ENCODE measurements at regions not wholly inside any gene's neighbourhood (a gene's known extent, or its start where the extent isn't known, plus 50 kb on each side); places are given as distances from the start of the nearest gene placed in this dataset.

GRCh38 chr1:34418166-34418565 lies 241.5 kb downstream of the C1orf94 start:
- TF ChIP-seq NR3C1 (CRISPR knock-in tag; IDR thresholded peaks at IDR 0.05) (no peak), CTCF (IDR thresholded peaks at IDR 0.05 in 2 of 3, conservative IDR thresholded peaks at IDR 0.05 in 1 of 3; ENCODE audit: insufficient read depth in 2 of 3, low read depth in 1 of 3, low read length in 3 of 3) (no peak)

All from K562 (cell line).